ENCODE measurements at regions not wholly inside any gene's neighbourhood (a gene's known extent, or its start where the extent isn't known, plus 50 kb on each side); places are given as distances from the start of the nearest gene placed in this dataset.

GRCh38 chr12:118625050-118625675, 248.8 kb downstream of the SUDS3 start:
- H3K27ac ChIP-seq (ENCODE audit: low read length): no peak overlapping the region
- no peak for DNase-seq (ENCODE audit: low read depth, low spot score)
- no peaks in the 10 kb centered on the region for H3K36me3 ChIP-seq (ENCODE audit: control insufficient read depth, insufficient read depth, low read length)
- no peak overlapping the region for H3K4me3 ChIP-seq (ENCODE audit: low read length)
- H3K4me1 ChIP-seq (ENCODE audit: control insufficient read depth, insufficient read depth, low read length): no peaks in the 10 kb centered on the region
- no CpG with 5 or more reads among the region's 3 CpGs for WGBS (ENCODE audit: insufficient coverage, insufficient read length)
- no peaks in the 10 kb centered on the region for H3K9me3 ChIP-seq (ENCODE audit: control insufficient read depth, insufficient read depth, low read length)
- no peaks in the 10 kb centered on the region for H3K27me3 ChIP-seq (ENCODE audit: control insufficient read depth, insufficient read depth, low read length)

GRCh38 chr12:118633071-118633470, 256.7 kb downstream of the SUDS3 start:
- H3K9me3 ChIP-seq (ENCODE audit: control insufficient read depth, insufficient read depth, low read length): no peaks in the 10 kb centered on the region
- H3K36me3 ChIP-seq (ENCODE audit: control insufficient read depth, insufficient read depth, low read length): no peaks in the 10 kb centered on the region
- no peak overlapping the region for H3K4me3 ChIP-seq (ENCODE audit: low read length)
- no CpG with 5 or more reads among the region's 4 CpGs for WGBS (ENCODE audit: insufficient coverage, insufficient read length)
- no peaks in the 10 kb centered on the region; the same call in 1 of the 2 replicates for H3K27me3 ChIP-seq (ENCODE audit: control insufficient read depth, insufficient read depth, low read length)
- no peak for DNase-seq (ENCODE audit: low read depth, low spot score)
- no peak overlapping the region for H3K27ac ChIP-seq (ENCODE audit: low read length)
- H3K4me1 ChIP-seq (ENCODE audit: control insufficient read depth, insufficient read depth, low read length): no peaks in the 10 kb centered on the region

GRCh38 chr12:118635276-118635675, 258.9 kb downstream of the SUDS3 start:
- no peak overlapping the region for H3K4me3 ChIP-seq (ENCODE audit: low read length)
- DNase-seq (ENCODE audit: low read depth, low spot score): no peak
- no peaks in the 10 kb centered on the region for H3K4me1 ChIP-seq (ENCODE audit: control insufficient read depth, insufficient read depth, low read length)
- H3K9me3 ChIP-seq (ENCODE audit: control insufficient read depth, insufficient read depth, low read length): no peaks in the 10 kb centered on the region
- no peaks in the 10 kb centered on the region; the same call in 1 of the 2 replicates for H3K27me3 ChIP-seq (ENCODE audit: control insufficient read depth, insufficient read depth, low read length)
- no peak overlapping the region for H3K27ac ChIP-seq (ENCODE audit: low read length)
- WGBS (ENCODE audit: insufficient coverage, insufficient read length): no CpG with 5 or more reads among the region's 3 CpGs
- no peaks in the 10 kb centered on the region for H3K36me3 ChIP-seq (ENCODE audit: control insufficient read depth, insufficient read depth, low read length)

- WGBS (ENCODE audit: insufficient coverage, insufficient read length): no CpG with 5 or more reads among the region's 7 CpGs
- H3K9me3 ChIP-seq (ENCODE audit: control insufficient read depth, insufficient read depth, low read length): no peaks in the 10 kb centered on the region
- DNase-seq (ENCODE audit: low read depth, low spot score): no peak
- H3K36me3 ChIP-seq (ENCODE audit: control insufficient read depth, insufficient read depth, low read length): no peaks in the 10 kb centered on the region
- no peaks in the 10 kb centered on the region for H3K4me1 ChIP-seq (ENCODE audit: control insufficient read depth, insufficient read depth, low read length)
- no peaks in the 10 kb centered on the region; the same call in 1 of the 2 replicates for H3K27me3 ChIP-seq (ENCODE audit: control insufficient read depth, insufficient read depth, low read length)
- H3K27ac ChIP-seq (ENCODE audit: low read length): no peak overlapping the region
- H3K4me3 ChIP-seq (ENCODE audit: low read length): no peak overlapping the region
Measured at GRCh38 chr12:118637767-118638370, 261.5 kb downstream of the SUDS3 start.

- H3K4me3 ChIP-seq (ENCODE audit: low read length): no peak overlapping the region
- DNase-seq (ENCODE audit: low read depth, low spot score): no peak
- WGBS (ENCODE audit: insufficient coverage, insufficient read length): no CpG with 5 or more reads among the region's 3 CpGs
- H3K27me3 ChIP-seq (ENCODE audit: control insufficient read depth, insufficient read depth, low read length): no peaks in the 10 kb centered on the region
- no peaks in the 10 kb centered on the region for H3K36me3 ChIP-seq (ENCODE audit: control insufficient read depth, insufficient read depth, low read length)
- no peaks in the 10 kb centered on the region for H3K9me3 ChIP-seq (ENCODE audit: control insufficient read depth, insufficient read depth, low read length)
- no peaks in the 10 kb centered on the region for H3K4me1 ChIP-seq (ENCODE audit: control insufficient read depth, insufficient read depth, low read length)
- no peak overlapping the region for H3K27ac ChIP-seq (ENCODE audit: low read length)
Measured at GRCh38 chr12:118641249-118641648, 264.9 kb downstream of the SUDS3 start.

GRCh38 chr12:118645219-118645618, 268.9 kb downstream of the SUDS3 start:
- no peaks in the 10 kb centered on the region for H3K27me3 ChIP-seq (ENCODE audit: control insufficient read depth, insufficient read depth, low read length)
- H3K4me3 ChIP-seq (ENCODE audit: low read length): no peak overlapping the region
- H3K36me3 ChIP-seq (ENCODE audit: control insufficient read depth, insufficient read depth, low read length): no peaks in the 10 kb centered on the region
- peak; percentile 27 for DNase-seq (ENCODE audit: low read depth, low spot score)
- no peaks in the 10 kb centered on the region for H3K4me1 ChIP-seq (ENCODE audit: control insufficient read depth, insufficient read depth, low read length)
- no peak overlapping the region for H3K27ac ChIP-seq (ENCODE audit: low read length)
- WGBS (ENCODE audit: insufficient coverage, insufficient read length): no CpG with 5 or more reads among the region's 3 CpGs
- H3K9me3 ChIP-seq (ENCODE audit: control insufficient read depth, insufficient read depth, low read length): no peaks in the 10 kb centered on the region

GRCh38 chr12:118649765-118650585, 273.6 kb downstream of the SUDS3 start:
- WGBS (ENCODE audit: insufficient coverage, insufficient read length): no CpG with 5 or more reads among the region's 19 CpGs
- H3K4me3 ChIP-seq (ENCODE audit: low read length): no peak overlapping the region
- no peaks in the 10 kb centered on the region for H3K4me1 ChIP-seq (ENCODE audit: control insufficient read depth, insufficient read depth, low read length)
- no peak overlapping the region for H3K27ac ChIP-seq (ENCODE audit: low read length)
- DNase-seq (ENCODE audit: low read depth, low spot score): no peak
- no peaks in the 10 kb centered on the region for H3K36me3 ChIP-seq (ENCODE audit: control insufficient read depth, insufficient read depth, low read length)
- H3K27me3 ChIP-seq (ENCODE audit: control insufficient read depth, insufficient read depth, low read length): no peaks in the 10 kb centered on the region
- no peaks in the 10 kb centered on the region for H3K9me3 ChIP-seq (ENCODE audit: control insufficient read depth, insufficient read depth, low read length)

DNA sequence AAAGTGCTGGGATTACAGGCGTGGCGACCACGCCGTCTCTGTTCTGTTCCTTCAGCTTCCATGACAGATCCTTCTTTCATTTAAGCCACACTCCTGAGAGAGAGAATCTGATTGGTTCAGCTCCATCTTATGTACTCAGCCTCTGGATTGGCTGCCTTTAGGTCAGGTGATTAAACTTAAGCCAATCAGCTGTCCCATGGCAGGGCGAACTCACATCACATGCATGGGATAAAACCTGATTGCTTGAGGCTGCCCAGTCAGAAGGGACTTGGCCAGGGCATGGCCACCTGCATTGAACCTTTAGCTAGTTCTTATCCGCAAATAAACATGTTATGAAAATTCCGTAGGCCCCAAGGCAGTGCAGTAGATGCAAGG, 274.2 kb downstream of the SUDS3 start:
- no peaks in the 10 kb centered on the region for H3K9me3 ChIP-seq (ENCODE audit: control insufficient read depth, insufficient read depth, low read length)
- no peak overlapping the region for H3K4me3 ChIP-seq (ENCODE audit: low read length)
- WGBS (ENCODE audit: insufficient coverage, insufficient read length): no CpG with 5 or more reads among the region's 7 CpGs
- H3K4me1 ChIP-seq (ENCODE audit: control insufficient read depth, insufficient read depth, low read length): no peaks in the 10 kb centered on the region
- DNase-seq (ENCODE audit: low read depth, low spot score): no peak
- H3K27ac ChIP-seq (ENCODE audit: low read length): no peak overlapping the region
- H3K36me3 ChIP-seq (ENCODE audit: control insufficient read depth, insufficient read depth, low read length): no peaks in the 10 kb centered on the region
- H3K27me3 ChIP-seq (ENCODE audit: control insufficient read depth, insufficient read depth, low read length): no peaks in the 10 kb centered on the region

GRCh38 chr12:118651487-118651886, 275.1 kb downstream of the SUDS3 start:
- Histone ChIP-seq H3K4me3 (ENCODE audit: low read length) (no peak overlapping the region), H3K27me3 (ENCODE audit: control insufficient read depth, insufficient read depth, low read length) (no peaks in the 10 kb centered on the region), H3K36me3 (ENCODE audit: control insufficient read depth, insufficient read depth, low read length) (no peaks in the 10 kb centered on the region), H3K4me1 (ENCODE audit: control insufficient read depth, insufficient read depth, low read length) (no peaks in the 10 kb centered on the region), H3K9me3 (ENCODE audit: control insufficient read depth, insufficient read depth, low read length) (no peaks in the 10 kb centered on the region), H3K27ac (ENCODE audit: low read length) (no peak overlapping the region)
- WGBS (ENCODE audit: insufficient coverage, insufficient read length): no CpG with 5 or more reads among the region's 2 CpGs
- DNase-seq (ENCODE audit: low read depth, low spot score): no peak

GRCh38 chr12:118655588-118655987, 279.2 kb downstream of the SUDS3 start:
- Histone ChIP-seq H3K9me3 (ENCODE audit: control insufficient read depth, insufficient read depth, low read length) (no peaks in the 10 kb centered on the region), H3K27ac (ENCODE audit: low read length) (no peak overlapping the region), H3K36me3 (ENCODE audit: control insufficient read depth, insufficient read depth, low read length) (no peaks in the 10 kb centered on the region), H3K27me3 (ENCODE audit: control insufficient read depth, insufficient read depth, low read length) (no peaks in the 10 kb centered on the region), H3K4me1 (ENCODE audit: control insufficient read depth, insufficient read depth, low read length) (no peaks in the 10 kb centered on the region), H3K4me3 (ENCODE audit: low read length) (no peak overlapping the region)
- DNase-seq (ENCODE audit: low read depth, low spot score): no peak
- WGBS (ENCODE audit: insufficient coverage, insufficient read length): no CpG with 5 or more reads among the region's 1 CpG
